HEK293 (cell line): ENCODE measurements at regions not wholly inside any gene's neighbourhood (a gene's known extent, or its start where the extent isn't known, plus 50 kb on each side); places are given as distances from the start of the nearest gene placed in this dataset.

ENCODE experiments used
- CTCF ChIA-PET: fragments of 350-600 bp; formaldehyde crosslinking; extraction: SDS; loops from one replicate; lab custom pipeline; 2021; ENCODE audit warnings: antibody characterized with exemption; lab: Yijun Ruan, JAX
- POLR2A ChIA-PET: fragments of 300-600 bp; formaldehyde crosslinking; extraction: SDS; loops from one replicate; lab custom pipeline; 2020; ENCODE audit warnings: antibody characterized with exemption, inconsistent platforms; lab: Yijun Ruan, JAX
- H3K27ac ChIP-seq: fragments of 200-500 bp; sonication (Bioruptor generic); 2 replicates; pipeline ENCODE4 v1.5.1; 2014; ENCODE audit warnings: low read depth, low read length, control low read depth, inconsistent platforms; ENCODE audit errors: extremely low read depth
- H3K36me3 ChIP-seq, 2 experiments: fragments of 200-500 bp in 1 of 2; sonication (Bioruptor generic) in 1 of 2; 1 replicate in 1 of 2; 2 replicates in 1 of 2; pipeline ENCODE4 v1.5.1; 2014 to 2017; ENCODE audit warnings: inconsistent platforms in 2 of 2, low read length in 2 of 2; ENCODE audit not compliant: control insufficient read depth in 2 of 2, insufficient read depth in 1 of 2
- H3K4me1 ChIP-seq: fragments of 200-500 bp; sonication (Bioruptor generic); 2 replicates; pipeline ENCODE4 v1.5.1; 2014; ENCODE audit warnings: mild to moderate bottlenecking, low read length, inconsistent platforms; ENCODE audit not compliant: control insufficient read depth, insufficient read depth
- H3K4me3 ChIP-seq: 2 replicates; pipeline ENCODE4 v1.5.1; 2011; ENCODE audit warnings: low read depth, mild to moderate bottlenecking, control low read depth, low read length, moderate library complexity
- H3K9me3 ChIP-seq: fragments of 200-500 bp; sonication (Bioruptor generic); 2 replicates; pipeline ENCODE4 v1.5.1; 2014; ENCODE audit warnings: low read depth, low read length, inconsistent platforms; ENCODE audit not compliant: control insufficient read depth, insufficient read depth
- KLF8 ChIP-seq: fragments of 450-650 bp; formaldehyde crosslinking; IDR thresholded peaks from 2 replicates; pipeline ENCODE4 v1.5.1; 2016; ENCODE audit warnings: missing biosample characterization, missing genetic modification characterization
- PATZ1 ChIP-seq: fragments of 450-650 bp; formaldehyde crosslinking; IDR thresholded peaks from 2 replicates; pipeline ENCODE4 v1.5.1; 2016; ENCODE audit warnings: missing biosample characterization, missing genetic modification characterization
- RBAK ChIP-seq: fragments of 450-650 bp; formaldehyde crosslinking; IDR thresholded peaks from 2 replicates; pipeline ENCODE4 v1.5.1; 2016; ENCODE audit warnings: missing biosample characterization, missing genetic modification characterization
- ZNF10 ChIP-seq: fragments of 450-650 bp; formaldehyde crosslinking; IDR thresholded peaks from 2 replicates; pipeline ENCODE4 v1.5.1; 2017; ENCODE audit warnings: missing biosample characterization, missing genetic modification characterization
- ZNF146 ChIP-seq: fragments of 450-650 bp; formaldehyde crosslinking; IDR thresholded peaks from 2 replicates; pipeline ENCODE4 v1.5.1; 2016; ENCODE audit warnings: missing biosample characterization, missing genetic modification characterization
- ZNF148 ChIP-seq: fragments of 450-650 bp; formaldehyde crosslinking; IDR thresholded peaks from 2 replicates; pipeline ENCODE4 v1.5.0; 2017; ENCODE audit warnings: missing biosample characterization, missing genetic modification characterization, borderline replicate concordance
- ZNF157 ChIP-seq: fragments of 450-650 bp; formaldehyde crosslinking; IDR thresholded peaks from 2 replicates; pipeline ENCODE4 v1.5.1; 2016; ENCODE audit warnings: missing biosample characterization, missing genetic modification characterization
- ZNF184 ChIP-seq: fragments of 450-650 bp; IDR thresholded peaks from 2 replicates; pipeline ENCODE4 v1.5.1; 2018; ENCODE audit warnings: missing biosample characterization, mild to moderate bottlenecking, missing genetic modification characterization
- ZNF19 ChIP-seq: fragments of 450-650 bp; formaldehyde crosslinking; IDR thresholded peaks from 2 replicates; pipeline ENCODE4; 2016; ENCODE audit warnings: missing biosample characterization, missing genetic modification characterization, low read depth
- ZNF202 ChIP-seq: fragments of 450-650 bp; formaldehyde crosslinking; IDR thresholded peaks from 2 replicates; pipeline ENCODE4 v1.5.1; 2016; ENCODE audit warnings: missing biosample characterization, missing genetic modification characterization, borderline replicate concordance
- ZNF223 ChIP-seq: fragments of 450-650 bp; formaldehyde crosslinking; IDR thresholded peaks from 2 replicates; pipeline ENCODE4 v1.5.1; 2016; ENCODE audit warnings: missing biosample characterization, missing genetic modification characterization
- ZNF311 ChIP-seq: fragments of 450-650 bp; formaldehyde crosslinking; IDR thresholded peaks from 2 replicates; pipeline ENCODE4 v1.5.1; 2017; ENCODE audit warnings: missing biosample characterization, missing genetic modification characterization, borderline replicate concordance
- ZNF423 ChIP-seq: fragments of 450-650 bp; formaldehyde crosslinking; IDR thresholded peaks from 2 replicates; pipeline ENCODE4 v1.5.1; 2016; ENCODE audit warnings: missing biosample characterization, missing genetic modification characterization
- ZNF449 ChIP-seq: fragments of 450-650 bp; formaldehyde crosslinking; IDR thresholded peaks from 2 replicates; pipeline ENCODE4 v1.5.1; 2017; ENCODE audit warnings: missing biosample characterization, mild to moderate bottlenecking, missing genetic modification characterization, moderate library complexity
- ZNF610 ChIP-seq: fragments of 450-650 bp; formaldehyde crosslinking; IDR thresholded peaks from 2 replicates; pipeline ENCODE4 v1.5.1; 2016; ENCODE audit warnings: missing biosample characterization, missing genetic modification characterization, borderline replicate concordance
- ZNF639 ChIP-seq: fragments of 450-650 bp; formaldehyde crosslinking; IDR thresholded peaks from 2 replicates; pipeline ENCODE4 v1.5.1; 2016; ENCODE audit warnings: missing biosample characterization, missing genetic modification characterization
- ZNF692 ChIP-seq: fragments of 450-650 bp; formaldehyde crosslinking; IDR thresholded peaks from 2 replicates; pipeline ENCODE4 v1.5.1; 2016; ENCODE audit warnings: missing biosample characterization, missing genetic modification characterization
- ZNF792 ChIP-seq: fragments of 450-650 bp; formaldehyde crosslinking; IDR thresholded peaks from 2 replicates; pipeline ENCODE4 v1.5.1; 2016; ENCODE audit warnings: missing biosample characterization, missing genetic modification characterization

- no peak for TF ChIP-seq ZNF223
- no peak for TF ChIP-seq PATZ1 (tag by site-specific recombination)
- Histone ChIP-seq H3K36me3 (no peaks in the 10 kb centered on the region), H3K9me3 (no peaks in the 10 kb centered on the region), H3K4me1 (no peaks in the 10 kb centered on the region), H3K4me3 (no peak overlapping the region), H3K27ac (no peak overlapping the region)
- POLR2A ChIA-PET = no interaction called here
- CTCF ChIA-PET = no interaction called here
Measured at GRCh38 chr1:105437847-105438246, 1618.6 kb upstream of the PRMT6 start.

- Histone ChIP-seq H3K4me1 (no peaks in the 10 kb centered on the region), H3K27ac (no peak overlapping the region), H3K36me3 (no peaks in the 10 kb centered on the region), H3K4me3 (no peak overlapping the region), H3K9me3 (no peaks in the 10 kb centered on the region)
- ChIA-PET POLR2A (no interaction called here), CTCF (interaction anchor here (0.7 kb wide), 2 partner anchors 795 to 941 kb away, joined by 3 read pairs; no protein-coding TSS in a partner anchor)
- no peak for TF ChIP-seq ZNF692 (tag by site-specific recombination)
- TF ChIP-seq ZNF184 = no peak
- no peak for TF ChIP-seq ZNF792 (tag by site-specific recombination)
- no peak for TF ChIP-seq ZNF610 (tag by site-specific recombination)
- TF ChIP-seq ZNF202 (tag by site-specific recombination) = no peak
- TF ChIP-seq ZNF148 (tag by site-specific recombination) = no peak
- TF ChIP-seq ZNF10 (tag by site-specific recombination) = no peak
- TF ChIP-seq ZNF639 (tag by site-specific recombination) = no peak
- TF ChIP-seq ZNF146 (tag by site-specific recombination) = no peak
- no peak for TF ChIP-seq ZNF157 (tag by site-specific recombination)
- TF ChIP-seq ZNF19 (tag by site-specific recombination) = no peak
- no peak for TF ChIP-seq ZNF311 (tag by site-specific recombination)
- no peak for TF ChIP-seq ZNF423 (tag by site-specific recombination)
- TF ChIP-seq KLF8 = no peak
- TF ChIP-seq RBAK (tag by site-specific recombination) = no peak
- TF ChIP-seq ZNF449 (tag by site-specific recombination) = no peak
Measured at GRCh38 chr1:105442901-105443300, 1613.6 kb upstream of the PRMT6 start.
